Activated T-cell treated with anti-CD3 and anti-CD28 coated beads for 1 hour (primary cell): ENCODE measurements at regions not wholly inside any gene's neighbourhood (a gene's known extent, or its start where the extent isn't known, plus 50 kb on each side); places are given as distances from the start of the nearest gene placed in this dataset.

Experiments
- DNase-seq: peaks from one replicate; pipeline ENCODE4 v3.0.0-alpha.2; 2020; ENCODE audit warnings: low read depth

DNA sequence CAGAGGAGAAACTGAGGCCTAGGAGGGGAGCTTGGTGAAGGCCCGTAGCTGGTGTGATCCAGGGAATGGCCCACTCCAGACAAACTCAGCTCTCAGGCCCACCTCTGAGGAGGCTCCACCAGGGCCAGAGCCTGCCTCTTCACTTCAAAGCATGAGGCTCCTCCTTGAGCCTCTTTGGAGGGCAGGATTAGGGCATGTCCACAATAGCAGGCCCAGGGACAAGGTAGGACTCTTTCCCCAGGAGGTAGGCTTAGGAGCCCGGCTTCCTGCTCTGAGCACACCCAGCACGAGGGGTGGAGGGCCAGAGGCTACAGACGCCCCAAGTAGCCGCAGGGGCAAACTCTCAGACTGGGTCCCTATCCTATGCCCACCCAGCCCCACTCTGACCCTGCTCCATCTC is 164.6 kb upstream of the ZMIZ1 start:
- DNase-seq = no peak

DNA sequence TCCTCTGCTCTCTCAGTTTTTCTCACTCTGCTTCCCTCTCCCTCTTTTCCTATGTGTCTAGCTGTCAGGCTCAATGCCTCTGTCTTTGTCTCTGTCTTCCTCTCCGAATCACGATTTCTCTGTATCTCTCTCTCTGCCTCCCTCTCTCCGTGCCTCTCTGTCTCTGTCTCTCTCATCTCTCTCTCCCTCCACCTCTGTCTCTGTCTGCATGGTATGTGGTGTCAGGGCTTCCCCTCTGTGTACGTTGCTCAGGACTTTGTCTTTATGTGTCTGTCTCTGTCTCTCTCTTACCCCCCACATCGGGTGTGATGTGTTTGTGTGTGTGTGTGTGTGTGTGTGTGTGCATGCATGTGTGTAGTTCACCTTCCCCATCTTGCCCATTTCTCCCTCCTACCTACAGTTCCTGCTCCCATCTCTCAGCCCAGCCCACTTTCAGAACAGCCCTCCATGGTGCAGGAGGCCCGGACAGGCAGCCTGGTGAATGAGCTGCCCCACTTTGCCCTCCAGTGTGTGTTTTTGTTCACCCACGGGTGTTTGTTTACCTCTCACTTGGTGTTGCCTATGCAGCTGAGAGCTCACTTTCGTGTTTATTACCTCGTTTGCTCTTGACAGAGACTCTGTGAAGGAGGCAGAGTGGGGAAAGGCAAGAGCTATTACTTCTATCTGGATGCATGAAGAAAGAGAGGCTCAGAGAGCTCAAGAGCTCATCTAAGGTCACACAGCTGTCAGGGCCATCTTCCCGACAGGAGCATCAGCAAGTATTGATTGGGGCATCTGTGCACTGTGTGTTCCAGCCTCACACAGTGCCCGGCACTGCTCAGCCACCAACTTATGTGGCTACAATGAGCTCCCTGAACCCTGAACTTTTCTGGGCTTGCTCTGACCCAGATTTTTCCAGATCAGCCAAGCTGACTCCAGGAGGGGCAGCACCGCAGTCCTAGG is 163.5 kb upstream of the ZMIZ1 start:
- no peak for DNase-seq

DNA sequence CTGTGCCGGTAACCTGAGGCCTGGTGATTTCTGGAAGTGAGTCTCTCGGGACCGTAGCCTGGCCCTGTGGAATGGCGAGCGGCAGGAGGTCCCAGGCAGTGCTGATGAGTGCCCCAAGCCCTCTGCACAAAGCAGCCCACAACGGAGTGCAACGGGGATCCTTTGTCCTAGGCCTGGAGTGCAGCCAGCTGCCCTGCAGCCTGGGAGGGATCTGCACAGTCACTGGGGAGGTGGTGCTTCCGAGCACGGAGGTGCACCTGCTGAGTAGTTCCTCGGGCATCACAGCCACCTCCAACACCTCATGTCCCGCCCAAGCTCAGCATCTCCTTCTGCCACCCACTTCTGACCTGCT is 162.8 kb upstream of the ZMIZ1 start:
- DNase-seq = no peak

DNA sequence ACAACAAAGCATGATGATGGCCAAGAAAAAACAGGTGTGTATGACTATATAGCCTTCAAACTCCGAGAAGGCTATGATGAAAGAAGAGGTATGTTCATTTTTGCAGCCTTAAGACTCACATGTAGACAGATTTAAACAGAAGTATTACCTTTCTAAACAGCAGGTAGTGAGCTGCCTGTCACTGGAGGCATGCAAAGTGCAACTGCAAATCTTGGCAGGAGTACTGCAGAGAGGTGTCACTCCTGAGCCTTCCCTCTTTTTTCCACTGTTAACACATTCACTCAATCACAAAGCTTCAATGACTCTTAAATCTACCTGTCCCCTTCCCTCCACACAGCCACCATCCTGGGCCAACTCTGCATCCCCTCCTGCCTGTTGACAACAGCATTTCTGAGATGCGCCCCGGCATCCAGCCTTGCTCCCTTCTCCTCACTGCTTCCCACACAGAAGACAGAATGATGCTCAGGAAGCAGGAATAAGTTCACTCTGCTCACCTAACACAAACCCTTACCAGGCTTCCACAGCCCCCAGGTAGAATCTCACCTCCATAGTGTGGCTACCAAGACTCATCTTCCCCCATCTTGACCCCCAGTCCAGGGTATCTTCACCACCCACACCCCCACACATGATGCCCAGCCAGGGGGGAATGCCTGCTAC is 161.9 kb upstream of the ZMIZ1 start:
- DNase-seq = no peak

DNA sequence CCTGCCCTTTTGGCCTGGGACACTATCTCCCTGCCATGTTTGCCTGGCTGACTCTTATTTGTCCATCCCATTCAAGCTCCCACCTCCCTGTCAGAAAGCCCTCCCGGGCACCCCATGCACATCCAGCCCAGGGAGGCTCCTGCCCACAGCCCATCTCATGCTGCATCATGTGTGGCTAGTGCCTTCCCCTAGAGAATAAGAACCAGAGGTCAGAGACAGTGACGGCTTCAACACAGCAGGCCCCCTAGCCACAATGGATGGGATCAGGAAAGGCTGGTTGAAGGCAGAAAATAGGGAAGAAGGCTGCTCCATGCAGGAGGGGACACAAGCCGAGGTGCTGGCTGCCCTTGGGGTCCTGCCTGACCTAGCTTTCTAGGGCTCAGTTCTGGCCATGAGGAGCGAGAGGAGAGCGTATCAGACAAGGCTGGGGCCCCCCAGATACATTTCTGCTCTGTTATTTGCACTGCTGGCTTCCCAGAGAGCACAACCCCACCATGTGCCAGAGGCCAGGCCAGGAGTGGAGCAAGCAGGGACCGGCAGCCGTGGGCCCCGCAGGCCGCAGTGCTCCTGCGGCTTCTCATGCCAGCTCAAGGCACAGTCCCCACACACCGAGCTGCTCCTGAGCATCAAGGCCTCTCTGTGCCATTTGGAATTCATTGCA is 161.1 kb upstream of the ZMIZ1 start:
- DNase-seq = no peak

DNA sequence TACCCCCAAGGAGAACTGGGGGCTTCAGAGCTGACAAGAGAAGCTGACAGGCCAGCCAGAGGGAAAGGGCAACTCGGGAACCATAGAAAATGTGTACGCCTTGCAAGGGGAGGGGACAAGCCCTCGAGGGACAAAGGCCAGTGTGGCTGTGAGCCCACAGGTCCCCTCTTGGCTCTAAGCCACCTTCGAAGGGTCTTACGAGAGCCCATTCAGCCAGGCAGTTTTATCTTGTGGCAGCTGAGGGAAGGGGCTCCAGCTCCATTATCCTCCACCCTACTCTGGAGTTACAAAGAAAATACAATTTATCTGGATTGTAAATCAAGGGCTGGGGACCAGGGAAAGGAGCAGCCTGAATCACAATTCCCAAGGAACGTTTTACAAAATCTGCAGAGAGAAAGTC is 159.5 kb upstream of the ZMIZ1 start:
- DNase-seq = no peak

DNA sequence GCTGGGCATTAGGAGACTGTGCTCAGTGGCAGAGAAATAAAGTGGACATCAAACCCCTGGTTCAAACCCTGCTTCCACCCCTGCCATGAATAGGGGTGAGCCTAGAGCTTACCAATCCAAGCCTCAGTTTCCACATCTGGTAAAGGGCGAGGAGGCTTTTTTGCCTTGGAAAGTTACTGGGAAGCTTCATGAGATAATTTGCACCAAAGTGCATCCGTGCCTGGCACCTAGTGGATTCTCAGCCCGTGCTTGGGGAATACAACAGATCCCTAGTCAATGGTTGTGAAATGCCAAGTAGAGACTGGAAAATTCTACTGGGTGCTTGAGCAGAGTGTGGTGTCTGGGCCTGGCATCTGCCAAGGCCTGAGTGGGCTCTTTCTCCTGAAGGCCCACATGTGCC is 158.7 kb upstream of the ZMIZ1 start:
- DNase-seq = no peak

DNA sequence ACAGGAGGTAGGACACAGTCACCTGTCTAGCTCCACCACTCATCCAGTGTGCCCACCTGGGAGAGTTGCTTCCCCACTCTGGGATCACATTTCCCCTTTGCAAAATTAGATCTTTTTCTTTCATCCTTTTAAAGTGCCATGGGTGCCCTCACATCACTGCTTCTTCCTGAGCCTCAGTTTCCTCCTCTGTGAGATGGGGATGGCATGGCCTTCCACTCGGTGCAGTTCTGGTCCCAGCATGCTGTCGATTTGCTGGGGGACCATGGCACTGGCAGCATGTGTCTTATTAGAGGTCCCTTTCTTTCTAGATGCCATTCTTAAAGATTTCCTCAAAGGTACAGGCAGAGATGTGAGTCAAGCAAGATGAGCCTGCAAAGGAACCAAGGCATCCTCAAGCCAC is 158.3 kb upstream of the ZMIZ1 start:
- DNase-seq = no peak

DNA sequence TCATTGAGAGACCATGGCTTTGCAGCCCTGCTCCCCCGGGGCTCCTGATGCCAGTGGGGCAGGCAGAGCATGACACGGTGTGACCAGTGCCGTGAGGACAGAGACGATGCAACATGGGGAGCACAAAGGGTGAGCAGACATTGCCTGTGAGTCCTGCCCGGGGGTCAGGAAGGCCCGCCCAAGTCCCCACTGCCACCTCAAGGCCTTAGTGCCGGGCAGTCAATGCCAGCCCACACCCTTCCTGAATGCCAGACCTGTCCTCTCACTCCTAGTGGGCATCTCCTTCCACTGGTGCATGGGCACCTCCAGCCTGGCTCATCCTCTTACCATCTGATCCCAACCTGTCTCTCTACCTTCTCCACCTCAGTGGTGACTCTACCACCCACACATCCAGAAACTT is 157.9 kb upstream of the ZMIZ1 start:
- no peak for DNase-seq

DNA sequence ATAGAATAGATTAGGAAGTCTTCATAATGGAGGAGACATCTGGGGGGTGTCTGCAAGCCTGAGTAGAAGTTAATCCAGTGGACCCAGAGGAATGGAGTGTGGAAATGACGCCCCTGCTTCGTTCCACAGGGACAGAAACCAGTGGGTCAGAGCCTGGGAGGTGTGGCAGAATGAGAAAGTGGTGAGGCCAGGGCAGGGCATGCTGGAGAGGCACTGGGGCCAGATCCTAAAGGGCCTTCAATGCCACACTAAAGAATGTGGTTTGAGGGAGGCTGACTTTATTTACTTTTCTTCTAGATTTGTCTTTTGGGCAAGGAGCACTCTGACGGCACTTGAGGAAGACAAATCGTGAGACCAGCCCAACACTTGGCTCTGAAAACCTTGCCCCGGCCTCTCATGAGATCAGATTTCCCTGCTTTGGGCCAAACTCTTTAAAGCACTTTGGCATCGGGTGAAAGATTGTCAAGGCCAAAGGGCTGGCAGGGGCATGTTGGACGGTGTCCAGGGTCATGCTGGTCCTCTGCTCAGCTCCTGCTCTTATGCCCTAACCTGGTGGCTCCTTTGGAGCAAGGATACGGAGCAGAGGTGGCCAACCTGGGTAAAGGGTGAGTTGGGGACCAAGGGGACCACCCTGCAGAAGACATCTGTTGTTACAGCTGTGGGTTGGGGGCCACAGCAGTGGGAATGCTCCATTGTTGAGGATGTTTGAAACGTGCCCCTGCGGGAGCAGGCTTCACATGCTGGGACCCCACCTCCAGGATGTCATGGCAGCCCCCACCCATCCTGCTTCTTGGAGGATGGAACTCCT is 157.0 kb upstream of the ZMIZ1 start:
- no peak for DNase-seq

DNA sequence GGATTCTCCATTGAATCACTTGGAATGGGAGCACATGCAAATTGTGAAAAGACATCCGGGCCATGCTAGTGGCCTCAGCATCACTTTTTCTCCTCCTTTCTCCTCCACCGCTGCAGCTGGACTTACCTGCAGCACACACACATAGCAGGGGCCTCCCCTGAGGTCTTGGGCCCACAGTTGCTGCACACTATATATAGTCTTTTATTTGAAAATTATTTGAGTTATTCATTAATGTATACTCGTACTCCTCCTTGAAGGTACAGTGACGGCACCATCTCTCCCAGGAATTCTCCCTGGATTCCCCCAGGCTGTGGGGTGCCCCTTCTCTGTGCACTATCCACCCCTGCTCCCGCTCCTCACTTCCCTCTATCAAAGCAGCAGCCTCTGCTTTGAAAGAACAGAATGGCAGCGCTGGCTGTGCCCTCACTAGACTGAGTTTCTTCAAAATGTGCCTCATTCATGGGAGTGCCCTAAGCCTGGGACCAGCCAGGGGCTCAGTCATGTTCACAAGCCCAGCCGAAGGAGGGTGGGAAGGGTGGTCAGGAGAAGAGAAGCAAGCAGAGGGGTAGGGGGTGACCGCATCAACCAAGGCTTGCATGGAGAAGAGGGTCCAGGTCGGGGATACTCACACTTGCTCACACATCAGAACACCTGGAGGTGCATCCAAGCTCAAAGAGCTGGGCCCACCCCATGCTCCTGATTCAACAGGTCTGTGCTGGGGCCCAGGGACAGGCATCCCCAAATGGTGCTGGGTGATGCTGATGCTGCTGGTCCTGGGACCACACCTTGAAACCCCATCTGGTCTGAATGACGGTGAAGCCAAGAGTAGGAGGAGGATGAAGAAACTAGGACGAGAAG is 156.2 kb upstream of the ZMIZ1 start:
- no peak for DNase-seq

DNA sequence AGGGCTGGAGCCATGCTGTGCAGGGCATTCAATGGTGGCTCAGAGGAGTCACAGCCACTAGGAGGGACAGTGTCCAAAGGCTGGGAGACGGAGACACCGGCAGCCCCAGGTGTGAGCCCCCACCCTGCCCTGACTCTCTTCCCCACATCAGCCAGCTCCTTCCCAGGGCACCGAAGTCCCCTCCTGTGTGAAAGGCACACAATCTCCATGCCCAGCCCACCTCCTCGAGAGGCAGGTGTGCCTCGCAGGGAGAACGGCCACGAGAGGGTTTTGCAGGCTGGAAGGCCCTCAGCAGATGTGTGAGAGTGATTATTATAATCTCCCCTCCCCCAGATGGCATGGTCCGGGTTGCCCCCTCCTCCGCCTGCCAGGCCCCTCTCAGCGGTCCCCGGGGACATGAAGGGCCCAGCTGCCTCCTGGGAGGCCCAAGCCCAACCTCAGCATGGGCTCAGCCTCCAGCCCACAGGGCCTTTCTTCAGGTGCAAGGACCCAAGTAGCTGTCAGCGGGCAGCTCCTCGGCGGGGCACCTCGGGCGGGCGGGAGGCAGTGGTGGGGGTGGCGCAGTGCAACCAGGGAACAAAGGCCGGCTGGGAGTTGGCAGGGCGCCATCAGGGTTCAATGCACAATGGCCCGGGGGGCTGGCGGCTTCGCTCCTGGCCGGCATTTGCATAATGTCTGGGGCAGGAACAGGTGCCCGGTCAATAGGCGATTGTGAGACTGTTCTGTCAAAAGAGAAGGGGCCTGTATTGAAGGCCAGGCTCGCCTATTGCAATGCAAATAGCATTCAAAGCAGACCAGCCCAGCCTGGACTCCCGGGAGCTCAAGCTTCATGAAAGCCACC is 155.3 kb upstream of the ZMIZ1 start:
- DNase-seq = no peak

DNA sequence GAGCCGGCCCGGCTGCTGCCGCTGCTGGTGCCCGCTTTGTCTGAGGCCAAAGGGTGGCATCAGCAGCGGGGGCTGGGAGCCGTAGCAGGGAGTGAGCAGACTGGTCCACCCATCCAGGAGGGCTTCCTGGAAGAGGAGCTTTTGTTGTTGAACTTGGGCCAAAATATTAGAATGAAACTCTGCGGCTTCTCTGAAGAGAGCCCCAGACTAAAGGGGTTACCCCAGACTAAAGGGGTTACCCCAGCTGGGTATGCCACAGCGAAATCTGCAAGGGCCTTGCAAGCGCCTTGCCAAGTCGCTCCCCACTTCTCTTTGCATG is 154.7 kb upstream of the ZMIZ1 start:
- DNase-seq = no peak

DNA sequence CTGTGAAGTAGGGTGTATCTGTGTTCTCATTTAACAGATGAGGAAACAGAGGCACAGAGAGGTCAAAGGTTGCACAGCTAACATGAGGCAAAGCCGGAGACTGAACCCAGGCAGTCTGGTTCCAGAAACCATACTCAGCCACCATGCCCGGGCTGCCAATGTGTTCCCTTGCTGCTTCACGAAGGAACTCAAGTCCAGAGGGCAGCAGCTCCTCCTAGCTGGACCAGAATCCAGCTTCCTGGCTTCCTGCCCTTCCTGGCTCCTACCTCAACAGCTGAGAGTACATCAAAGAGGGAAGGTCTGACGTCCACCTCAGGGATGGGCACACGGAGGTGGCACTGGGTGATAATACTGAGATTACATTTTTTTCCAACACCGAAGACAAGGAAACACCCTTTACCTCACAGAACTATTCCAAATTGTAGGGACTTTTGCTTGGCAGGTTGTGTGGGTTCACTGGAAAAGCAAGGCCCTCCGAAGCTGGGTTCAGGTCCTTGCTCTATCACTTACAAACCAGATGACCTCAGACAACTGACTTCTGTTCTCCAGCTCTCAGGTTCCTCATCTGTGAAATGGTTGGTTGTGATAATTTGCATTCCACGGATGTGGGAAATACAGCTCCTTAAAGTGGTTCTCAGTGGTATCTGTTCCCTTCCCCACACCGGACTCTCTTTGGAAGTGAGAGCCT is 154.1 kb upstream of the ZMIZ1 start:
- DNase-seq = no peak

DNA sequence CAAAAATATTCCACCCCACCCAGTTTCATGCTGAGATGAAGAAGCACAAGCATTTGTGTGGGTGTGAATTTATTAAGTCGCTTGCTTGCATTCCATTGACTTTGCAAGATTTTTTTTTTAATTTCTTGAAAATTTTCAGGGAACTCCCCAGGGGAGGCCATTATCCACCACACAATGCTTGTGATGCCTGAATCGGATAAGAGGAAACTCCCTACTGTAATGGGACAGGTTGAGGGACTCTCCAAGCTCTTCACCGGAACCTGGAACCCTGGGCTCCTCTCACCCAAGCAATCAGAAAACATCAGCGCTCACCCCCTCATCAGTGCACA is 153.6 kb upstream of the ZMIZ1 start:
- no peak for DNase-seq

DNA sequence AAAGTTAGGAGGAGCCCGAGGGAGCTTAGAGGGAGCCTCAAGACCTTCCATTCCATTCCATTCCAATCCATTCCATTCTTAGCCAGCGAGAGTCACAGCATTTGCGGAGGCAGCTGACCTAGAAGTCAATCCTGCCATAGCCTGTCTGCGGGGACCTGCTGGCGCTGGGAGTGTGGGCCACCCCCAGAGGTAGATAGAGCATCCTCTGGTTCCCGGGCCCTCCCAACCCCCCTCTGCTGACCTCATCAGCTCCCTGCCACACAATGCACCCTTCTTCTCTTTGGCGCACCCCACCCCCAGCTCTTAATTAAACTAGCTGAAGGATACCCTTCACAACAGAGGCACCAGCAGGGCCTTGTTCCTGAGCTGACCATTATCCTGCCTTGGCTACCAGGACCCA is 152.5 kb upstream of the ZMIZ1 start:
- DNase-seq = no peak

DNA sequence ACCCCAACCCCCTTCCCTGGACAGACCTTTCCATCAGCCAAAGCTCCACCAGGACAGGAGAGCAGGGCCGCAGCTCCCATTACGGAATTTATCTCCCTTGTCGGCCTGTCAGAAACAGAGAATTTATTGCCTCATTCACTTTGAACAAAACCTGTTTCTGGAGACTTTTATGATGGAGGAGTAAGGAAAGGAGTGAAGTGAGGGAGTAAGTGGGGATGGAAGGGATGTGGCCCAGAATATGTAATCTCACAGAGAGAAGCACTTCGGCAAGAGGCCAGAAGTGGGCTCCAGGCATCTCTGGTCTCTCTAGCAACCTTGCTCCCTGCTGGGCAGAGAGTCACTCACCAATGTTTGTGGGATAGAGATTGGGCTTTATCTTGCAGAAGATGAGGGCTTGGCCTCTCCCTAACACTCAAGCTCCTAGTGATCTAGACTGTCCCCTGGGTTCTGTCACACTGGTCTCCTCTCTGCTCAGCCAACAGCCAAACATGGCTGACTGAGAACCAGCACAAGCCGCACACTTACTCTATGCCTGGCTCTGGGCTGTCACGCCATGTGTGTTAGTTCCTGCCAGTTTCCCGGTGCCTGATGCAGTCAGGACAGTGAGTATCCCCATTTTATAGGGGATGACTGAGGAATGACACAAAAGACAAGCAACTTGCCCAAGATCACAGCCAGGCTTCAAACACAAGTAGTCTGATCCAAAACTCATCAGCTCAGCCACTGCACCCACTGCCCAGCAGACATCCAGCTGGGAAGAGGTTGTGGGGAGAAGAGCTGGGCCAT is 149.4 kb upstream of the ZMIZ1 start:
- no peak for DNase-seq

DNA sequence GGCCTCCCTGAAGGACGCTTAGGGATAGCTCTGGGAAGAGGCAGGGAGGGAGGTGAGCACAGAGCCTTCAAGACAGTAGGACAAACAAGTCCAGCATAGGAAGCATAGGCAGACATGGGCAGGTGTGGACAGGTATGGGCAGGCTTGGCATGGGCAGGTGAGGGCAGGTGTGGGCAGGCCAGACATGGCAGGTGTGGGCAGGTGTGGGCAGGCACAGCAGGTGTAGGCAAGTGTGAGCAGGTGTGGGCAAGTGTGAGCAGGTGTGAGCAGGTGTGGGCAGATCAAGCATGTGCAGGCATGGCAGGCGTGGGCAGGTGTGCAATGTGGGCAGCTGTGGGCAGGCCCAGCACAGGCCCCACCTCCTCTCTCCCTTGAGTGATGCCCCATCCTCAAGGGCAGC is 148.8 kb upstream of the ZMIZ1 start:
- no peak for DNase-seq

DNA sequence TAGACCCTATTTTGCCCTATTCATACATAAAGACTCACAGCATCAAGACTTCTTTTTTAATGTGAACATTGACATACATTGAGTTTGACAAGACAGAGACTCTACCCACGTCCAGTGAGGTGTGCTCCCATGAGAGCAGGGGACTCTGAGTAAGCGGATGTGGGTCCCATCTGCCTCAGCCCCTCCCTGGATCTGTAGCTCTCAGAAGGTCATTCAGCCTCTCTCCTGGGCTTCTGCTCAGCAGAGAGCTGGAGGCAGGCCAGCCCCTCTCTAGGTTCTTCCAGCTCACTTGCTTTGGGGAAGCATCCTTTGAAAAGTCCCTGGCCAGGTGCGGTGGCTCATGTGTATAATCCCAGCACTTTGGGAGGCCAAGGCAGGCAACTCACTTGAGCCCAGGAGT is 146.9 kb upstream of the ZMIZ1 start:
- DNase-seq = no peak
